NCI-H82 treated with DMSO at 0.1 percent for 48 hours (cell line): ENCODE measurements at regions not wholly inside any gene's neighbourhood (a gene's known extent, or its start where the extent isn't known, plus 50 kb on each side); places are given as distances from the start of the nearest gene placed in this dataset.

ENCODE experiments used
- DNase-seq: peaks from one replicate; lab custom pipeline; 2025; ENCODE audit not compliant: unreplicated experiment; lab: John Stamatoyannopoulos, UW

DNA sequence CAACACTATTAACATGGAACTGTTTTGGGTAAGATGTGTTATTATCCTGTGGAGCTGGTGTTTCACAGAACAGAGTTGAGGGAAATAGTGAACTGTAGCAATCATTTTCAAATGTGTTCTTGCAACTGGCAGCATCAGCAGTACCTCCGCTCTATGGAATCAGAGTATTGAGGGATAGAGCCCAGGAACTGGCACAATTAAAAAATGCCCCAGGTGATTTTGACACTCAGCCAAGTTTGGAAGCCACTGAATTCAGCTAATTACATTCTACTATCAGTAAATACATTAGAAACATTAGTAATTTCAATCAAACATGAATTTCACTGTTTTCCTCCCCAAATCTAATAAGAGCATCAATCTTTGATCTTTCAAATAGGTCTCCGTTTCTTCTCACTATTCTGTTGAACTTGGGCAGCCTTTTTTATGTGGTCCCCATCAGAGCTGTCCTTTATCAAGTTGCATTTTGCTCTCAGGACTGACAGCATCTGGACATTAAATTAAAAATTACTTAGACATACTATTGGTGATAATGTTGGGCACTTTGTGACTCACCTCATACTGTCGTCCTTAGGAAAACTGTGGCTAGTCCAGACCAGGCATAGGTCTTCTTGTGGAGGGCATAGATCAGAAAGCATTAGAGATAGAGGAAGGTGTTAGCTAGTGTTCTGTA is 251.5 kb downstream of the DHX35 start:
- no peak for DNase-seq

DNA sequence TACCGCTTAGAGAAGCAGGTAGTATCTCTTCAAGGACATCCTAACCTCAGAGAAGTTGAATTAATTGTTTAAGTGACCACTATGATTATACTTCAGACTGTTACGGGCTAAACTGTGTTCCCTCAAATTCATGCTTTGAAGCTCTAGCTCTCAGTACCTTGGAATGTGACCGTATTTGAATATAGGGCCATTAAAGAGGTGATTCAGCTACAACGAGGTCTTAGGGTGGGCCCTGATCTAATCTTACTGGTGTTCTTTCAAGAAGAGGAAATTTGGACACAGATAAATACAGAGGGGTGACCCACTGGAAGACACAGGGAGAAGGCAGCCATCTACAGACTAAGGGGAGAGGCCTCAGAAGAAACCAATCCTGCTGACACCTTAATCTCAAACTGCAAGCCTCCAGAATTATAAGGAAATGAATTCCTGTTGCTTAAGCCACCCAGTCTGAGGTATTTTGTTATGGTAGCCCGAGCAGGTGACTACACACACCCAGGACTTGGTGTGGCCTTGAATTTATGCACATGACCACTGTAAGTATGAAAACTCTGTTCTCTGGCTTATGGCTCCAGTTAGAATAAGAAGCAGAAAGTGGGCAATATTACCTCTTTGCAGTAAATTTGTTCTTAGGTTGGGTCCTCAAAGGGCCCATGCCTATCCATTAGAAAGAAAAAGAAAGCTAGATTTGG is 249.1 kb downstream of the DHX35 start:
- DNase-seq, result no peak

DNA sequence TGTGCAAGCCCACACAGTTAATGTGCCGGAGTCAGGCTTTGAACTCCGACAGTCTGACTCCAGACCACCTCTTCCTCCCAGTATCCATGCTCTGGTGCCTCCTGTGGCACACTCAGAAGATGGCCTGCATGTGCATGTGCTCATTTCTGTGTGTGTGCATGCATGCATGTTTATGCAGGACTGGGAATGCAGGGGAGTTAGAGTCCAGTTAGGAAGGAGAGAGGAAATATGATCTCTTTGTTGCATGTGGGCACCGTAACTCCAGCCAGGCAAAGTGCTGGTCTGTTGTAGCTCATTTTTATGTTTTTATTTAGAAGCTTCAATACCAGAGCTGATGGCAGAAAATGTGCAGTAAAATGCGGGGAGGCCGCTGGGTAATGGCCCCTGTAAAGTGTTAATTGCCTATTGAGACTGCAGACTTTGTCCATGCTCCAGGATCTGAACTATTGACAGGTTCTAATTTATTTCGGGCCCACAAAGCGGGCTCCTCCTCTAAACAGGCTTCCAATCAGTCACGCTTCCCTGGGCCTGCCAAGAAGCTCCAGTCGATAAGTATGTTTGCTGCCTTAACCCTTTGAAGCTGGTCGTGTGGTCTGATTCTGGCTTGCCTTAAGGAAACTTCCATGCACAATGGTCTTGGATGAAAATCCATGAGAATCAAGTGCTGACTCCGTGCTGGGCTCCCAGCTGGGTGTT is 248.3 kb downstream of the DHX35 start:
- no peak for DNase-seq

DNA sequence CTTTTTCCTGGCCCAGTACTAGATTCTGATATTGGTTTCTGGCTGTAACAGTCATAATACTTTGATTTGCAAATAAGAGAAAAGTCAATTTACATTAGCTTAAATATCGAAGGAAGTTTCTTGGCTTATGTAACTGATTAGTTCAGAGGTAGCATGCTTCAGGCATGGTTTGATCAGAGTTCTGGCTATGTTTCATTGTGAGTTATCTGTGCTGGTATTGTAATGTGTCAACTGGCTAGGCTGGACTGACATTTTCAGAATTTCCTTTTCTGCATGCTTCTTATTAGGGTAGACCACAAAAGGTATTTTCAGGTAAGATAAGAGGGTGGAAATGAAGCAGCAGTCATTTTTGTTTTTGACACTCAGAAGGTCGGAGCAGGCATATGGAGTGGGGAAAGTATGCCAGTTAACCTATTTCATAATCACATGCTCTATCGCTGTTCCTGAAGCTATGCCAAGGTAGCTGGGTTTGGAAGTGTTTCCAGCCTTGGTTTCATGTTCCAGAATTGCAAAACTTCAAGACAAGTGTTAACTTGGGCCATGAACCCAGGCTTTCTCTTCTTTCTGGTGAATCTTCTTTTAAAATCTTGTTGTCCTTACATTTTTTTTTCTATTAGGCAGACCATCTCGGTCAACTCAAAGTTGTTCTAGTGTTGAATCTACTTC is 244.9 kb downstream of the DHX35 start:
- no peak for DNase-seq

DNA sequence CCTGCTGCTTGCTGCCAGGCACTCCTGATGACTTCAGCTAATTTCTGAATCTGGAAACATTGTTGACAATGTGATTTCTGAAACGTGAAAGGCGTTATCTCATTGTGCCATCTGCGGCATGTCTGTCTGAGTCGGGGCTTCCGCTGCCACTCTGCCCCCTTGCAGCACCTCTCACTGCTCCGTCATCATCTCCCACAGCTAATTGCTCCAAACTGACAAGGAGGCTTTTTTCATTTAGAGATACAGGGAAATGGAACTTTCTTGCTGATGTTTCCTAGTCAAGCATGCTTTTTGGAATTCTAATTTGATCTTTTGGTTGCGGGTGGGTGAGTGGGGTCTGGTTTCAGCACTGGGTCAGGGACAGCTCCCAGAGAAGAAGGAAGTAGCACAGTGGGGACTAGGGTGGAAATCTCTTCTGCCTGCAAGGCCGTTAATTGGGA is 233.5 kb downstream of the DHX35 start:
- no peak for DNase-seq

DNA sequence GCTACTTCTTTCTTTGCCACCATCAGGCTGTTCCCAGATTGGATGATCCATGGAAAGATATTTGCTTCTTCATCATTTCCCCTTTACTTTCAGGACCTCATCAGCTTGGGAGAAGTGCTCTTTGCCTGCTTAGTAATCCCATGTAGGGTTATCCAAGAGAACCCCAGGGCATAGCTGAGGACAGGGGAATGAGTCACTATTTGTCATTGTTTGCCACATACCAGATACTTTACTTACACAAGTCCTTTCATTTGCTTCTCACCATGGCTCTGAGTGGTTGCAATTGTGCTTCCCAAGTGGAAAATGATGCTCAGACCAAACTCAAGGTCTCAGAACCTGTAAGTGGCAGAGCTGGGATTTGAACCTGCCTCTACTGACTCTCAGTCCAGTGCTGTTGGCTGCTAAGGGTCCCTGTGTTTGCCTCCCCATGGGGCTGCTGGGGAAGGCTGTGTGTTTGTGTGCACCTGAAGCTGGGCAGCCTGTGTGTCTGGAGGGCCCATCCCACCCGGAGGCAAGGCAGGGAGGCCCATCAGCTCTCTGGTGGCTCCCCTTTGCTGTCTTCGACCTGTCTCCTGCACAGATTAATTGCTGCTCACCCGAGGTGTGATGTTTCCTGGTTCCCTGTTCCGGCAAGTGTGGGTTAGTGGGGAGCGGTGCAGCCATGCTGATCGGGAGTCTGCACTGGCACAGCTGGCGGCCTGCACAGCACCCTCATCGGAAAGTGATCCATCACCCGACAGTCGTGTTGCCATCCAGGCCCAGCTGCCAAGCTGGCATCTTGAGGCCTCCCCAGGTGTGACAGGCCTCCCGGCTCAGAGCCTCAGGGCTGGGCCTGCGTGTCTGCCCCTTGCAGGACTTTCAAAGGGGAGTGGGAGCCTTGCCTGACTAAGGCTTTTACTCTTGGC is 228.8 kb downstream of the DHX35 start:
- DNase-seq, result no peak

DNA sequence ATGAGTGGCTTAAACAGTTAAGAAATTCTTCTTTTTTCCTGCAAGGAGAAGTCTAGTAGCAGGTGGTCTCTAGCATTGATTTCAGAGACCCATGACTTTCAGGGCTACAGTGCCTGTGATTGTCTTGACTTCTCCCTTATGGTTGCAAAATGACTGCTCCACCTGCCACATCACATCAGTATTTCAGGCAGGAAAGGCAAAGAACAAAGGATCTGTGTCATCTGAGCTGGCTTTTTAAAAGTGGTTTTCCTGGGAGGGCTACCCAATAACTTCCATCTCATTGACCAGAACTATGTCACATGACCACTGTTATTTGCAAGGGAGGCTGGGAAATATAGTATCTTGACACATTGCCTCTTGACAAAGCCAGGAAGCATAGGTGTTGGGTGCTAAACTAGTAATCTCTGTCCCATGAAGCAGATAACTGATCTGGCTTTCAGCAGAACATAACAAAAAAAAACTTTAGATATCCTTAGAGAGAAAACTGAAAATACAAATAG is 226.2 kb downstream of the DHX35 start:
- DNase-seq, result no peak

DNA sequence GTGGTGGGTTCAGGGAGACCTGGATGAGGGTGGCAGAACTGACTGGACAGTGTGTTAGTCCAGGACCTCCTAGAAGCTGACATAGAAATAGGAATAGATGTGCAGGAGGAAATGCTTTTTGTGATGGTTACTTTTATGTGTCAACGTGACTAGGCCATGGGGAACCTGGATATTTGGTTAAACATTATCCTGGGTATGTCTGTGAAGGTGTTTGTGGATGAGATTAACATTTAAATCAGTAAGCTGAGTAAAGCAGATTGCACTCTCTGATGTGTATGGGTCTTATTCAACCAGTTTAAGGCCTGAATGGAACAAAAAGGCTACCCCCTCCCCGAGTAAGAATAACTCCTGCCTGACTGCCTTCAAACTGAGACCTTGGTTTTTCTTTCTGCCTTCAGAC is 219.3 kb downstream of the DHX35 start:
- no peak for DNase-seq

DNA sequence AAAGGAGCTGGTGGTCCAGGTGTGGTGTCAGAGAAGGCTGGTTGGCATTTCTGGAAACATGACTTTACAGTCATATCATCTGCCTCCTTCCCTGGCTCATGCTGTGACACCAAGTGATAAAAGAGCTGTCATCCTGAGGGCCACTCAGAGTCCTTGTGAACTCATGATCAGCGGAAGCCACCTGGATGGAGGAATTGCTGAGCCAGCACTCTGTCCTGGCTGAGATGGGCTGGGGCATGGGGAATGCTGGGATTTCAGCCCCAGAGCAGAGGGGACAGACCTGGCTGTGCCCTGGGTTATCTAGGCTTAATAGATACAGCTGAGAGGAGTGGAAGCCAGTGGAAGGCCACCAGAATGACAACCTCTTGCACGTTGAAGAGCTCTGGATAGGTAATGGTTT is 214.3 kb downstream of the DHX35 start:
- DNase-seq, result no peak

DNA sequence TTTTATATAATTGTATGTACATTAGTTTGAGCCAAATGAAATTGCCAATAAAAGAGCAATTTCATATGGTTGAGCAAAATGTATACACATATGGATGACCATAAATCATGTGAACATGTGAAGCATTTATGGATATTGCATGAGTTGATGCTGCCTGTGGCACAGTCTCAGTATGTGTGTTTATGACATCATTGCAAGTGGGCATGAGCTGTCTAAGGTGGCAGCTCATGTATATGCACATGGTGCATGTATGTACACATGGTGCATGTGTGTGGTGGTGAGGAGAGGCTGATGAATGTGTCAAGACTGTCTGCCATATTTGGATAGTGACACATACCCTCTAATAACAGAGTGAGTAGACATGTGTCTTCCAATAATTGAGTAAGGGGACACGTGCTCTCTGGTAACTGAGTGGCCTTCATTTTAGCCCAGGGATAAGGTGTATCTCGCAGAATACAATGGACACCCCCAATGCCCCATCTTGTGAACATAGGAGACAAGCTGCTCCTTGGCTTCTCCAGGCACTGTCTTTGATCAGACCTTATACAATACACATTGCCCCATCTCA is 208.8 kb downstream of the DHX35 start:
- no peak for DNase-seq

DNA sequence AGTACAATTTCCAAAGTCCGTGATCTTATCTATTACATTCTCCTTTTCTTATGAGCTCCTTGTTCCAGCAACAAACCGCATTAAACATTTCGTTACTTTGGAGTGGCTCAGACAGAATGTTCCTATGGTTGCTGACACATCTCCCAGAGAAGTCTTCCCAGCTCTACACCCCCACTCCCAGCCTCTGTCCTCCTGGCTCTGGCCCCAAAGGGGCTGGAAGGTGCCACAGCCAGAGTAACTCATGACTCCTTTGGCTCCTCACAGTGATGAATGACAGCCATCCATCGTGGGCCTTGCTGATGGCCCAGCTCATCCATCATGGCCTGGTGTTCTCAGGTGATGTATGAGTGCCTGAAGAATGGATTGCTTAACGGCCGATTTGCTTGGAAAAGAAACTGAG is 203.0 kb downstream of the DHX35 start:
- DNase-seq, result no peak

DNA sequence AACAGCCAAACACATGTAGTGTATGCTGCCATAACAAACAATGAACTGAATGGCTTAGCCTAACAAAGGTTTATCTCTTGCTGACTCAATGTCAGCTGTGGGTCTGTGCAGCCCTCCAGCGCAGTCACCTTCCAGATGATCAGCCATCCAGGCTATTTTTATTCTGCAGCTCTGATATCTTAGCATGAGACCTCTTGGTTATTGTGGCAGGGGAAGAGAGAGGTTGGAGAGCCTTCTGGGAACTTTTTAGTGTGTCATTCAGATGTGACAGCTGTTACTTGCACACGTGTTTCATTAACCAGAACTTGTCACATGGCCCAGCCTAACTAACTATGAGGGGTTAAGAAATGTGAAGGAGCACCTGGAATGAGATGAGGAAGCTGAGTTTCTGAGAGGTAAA is 202.5 kb downstream of the DHX35 start:
- DNase-seq, result no peak

DNA sequence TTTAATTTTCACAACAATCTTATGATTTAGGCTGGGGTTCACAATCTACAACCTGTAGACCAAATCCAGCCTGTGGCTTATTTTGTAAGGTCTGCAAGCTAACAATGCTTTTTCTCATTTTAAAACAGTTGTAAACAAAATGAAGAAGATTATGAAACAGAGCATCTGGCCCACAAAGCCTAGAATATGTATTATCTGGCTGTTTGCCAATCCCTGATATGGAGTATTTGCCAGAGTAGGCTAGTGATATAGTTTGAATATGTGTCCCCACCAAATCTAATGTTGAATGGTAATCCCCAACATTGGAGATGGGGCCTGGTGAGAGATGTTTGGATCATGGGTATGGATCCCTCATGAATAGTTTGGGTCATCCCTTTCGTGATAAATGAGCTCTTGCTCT is 201.8 kb downstream of the DHX35 start:
- DNase-seq, result no peak

DNA sequence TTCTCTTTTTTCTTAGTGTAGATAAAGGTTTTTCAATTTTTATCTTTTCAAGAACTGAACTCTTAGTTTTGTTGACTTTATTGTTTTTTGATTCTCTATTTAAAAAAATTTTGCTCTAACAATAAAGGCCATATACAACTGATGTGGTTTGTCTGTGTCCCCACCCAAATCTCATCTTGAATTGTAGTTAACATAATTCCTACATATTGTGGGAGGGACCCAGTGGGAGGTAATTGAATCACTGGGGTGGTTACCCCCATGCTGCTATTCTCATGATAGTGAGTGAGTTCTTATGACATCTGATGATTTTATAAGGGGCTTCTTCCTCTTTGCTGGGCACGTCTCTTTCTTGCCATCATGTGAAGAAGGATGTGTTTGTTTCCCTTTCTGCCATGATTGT is 199.8 kb downstream of the DHX35 start:
- DNase-seq, result no peak

DNA sequence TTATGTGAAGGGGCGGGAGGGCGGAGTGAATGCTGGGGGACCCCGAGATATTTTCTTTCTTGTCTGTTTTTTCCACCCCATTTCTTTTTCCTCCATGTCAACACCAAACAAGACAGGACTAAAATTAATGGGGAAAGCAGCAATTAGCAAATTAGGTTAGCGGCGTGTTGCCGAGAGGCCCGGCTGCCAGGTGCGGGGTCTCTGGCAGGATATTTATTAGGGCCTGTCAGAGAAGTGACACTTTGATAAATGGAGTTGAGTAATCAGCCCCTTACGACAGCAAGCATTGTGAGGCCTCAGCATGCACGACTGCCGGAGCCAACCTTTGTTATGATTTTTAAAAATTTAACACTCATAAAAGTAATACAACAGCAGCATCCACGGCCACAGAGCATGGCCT is 193.8 kb downstream of the DHX35 start:
- peak; percentile 29 for DNase-seq

DNA sequence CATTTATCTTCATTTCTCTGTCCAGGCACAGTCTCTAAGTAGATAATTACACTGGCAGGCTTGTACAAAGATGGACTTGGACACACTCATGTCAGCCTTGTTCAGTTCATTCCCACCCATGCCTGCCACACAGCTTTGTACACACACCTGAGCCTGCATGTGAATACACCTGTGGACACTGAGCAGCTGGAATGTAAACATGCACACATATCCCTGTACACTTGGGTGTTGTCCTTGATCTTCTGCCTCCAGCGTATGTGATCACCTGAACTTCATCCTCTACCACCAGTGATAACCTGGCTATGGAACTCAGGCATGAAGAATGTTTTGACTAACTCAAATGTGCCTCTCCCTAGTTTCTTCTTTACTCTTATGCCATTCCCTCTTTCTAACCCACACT is 190.6 kb downstream of the DHX35 start:
- no peak for DNase-seq

DNA sequence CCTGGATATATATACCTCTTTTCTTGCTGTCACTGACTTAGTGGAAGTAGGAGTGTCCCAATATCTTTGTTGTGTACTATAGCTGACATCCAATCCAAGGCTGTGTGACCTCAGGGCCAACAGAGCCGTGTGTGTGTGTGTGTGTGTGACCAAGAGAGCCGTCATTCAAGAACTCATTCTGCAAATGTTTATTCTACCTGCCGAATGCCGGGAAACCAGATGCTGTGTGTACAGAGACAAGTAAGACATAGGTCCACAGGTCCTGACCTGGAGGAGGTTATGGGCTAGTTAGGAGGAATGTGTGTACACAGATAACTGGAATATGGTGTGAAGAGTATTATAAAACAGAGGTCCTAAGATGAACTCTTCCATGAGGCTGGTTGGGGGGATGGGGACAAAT is 190.0 kb downstream of the DHX35 start:
- DNase-seq, result no peak

DNA sequence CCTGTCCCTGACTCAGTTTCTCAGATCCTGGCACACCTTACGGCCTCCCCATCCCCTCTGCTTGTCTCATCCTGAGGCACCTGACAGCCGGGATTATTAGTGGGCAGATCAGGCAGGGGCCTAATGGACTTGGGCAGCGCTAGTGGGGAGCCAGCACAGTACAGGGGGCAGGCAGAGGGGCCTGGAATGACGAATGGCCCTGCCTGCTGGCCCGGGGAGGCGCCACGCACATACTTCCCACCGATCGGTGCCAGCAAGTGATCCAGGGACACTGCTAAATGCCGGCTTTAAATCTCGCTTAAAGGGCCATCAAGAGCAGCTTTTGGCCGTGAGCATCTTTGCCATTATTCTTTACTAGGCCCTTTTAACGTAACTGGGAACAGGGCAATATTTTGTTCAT is 188.4 kb downstream of the DHX35 start:
- no peak for DNase-seq

DNA sequence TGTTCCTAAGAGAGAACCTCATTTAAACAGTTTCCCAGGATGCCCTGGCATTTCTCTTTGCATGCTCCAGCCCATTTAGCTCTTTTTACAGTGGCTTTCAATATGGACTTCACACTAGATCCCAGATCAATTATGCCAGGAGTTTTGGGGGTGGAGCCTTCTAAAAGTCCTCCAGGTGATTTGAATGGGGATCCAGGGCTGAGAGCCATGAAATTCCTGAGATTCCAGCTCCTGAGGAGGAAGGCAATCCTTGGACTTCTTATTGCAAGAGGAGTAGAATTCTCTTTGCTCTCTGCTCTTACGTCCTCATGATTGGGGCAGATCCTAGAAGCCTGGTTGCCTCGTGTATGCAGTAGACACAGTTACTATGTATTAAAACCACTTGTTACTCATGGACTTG is 184.2 kb downstream of the DHX35 start:
- DNase-seq, result no peak

DNA sequence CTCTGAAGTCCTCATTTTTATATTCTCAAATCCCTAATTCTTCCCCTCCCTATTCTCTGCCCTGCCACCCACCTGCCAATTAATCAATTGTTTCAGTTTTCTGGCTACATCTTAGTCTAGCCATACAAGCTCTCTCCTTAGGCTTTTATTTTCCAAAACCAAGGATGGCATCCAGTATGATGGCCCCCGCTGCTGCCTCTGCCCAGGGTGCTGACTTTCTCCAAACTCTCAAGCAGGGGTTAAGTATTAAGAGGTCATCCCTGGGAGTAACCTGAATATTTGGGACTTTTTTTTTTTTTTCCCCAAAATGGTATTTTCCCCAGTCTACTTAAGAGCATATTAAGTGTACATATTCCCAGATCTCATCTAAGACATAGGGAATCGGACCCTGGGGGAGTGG is 183.8 kb downstream of the DHX35 start:
- DNase-seq, result no peak
